Loucy (cell line): ENCODE measurements at regions not wholly inside any gene's neighbourhood (a gene's known extent, or its start where the extent isn't known, plus 50 kb on each side); places are given as distances from the start of the nearest gene placed in this dataset.

Source experiments
- H2AFZ ChIP-seq: fragments of 200-600 bp; sonication (generic); 2 replicates; pipeline ENCODE4 v1.6.0; 2016; ENCODE audit warnings: antibody characterized with exemption, mild to moderate bottlenecking, low read length, moderate library complexity
- H3F3A ChIP-seq: fragments of 200-600 bp; 2 replicates; pipeline ENCODE4 v1.6.0; 2016; ENCODE audit warnings: antibody characterized with exemption, low read depth, mild to moderate bottlenecking
- H3K27me3 ChIP-seq: fragments of 200-600 bp; sonication (generic); 2 replicates; pipeline ENCODE4 v1.6.1; 2014; ENCODE audit warnings: low read length, mild to moderate bottlenecking; ENCODE audit not compliant: insufficient read depth, poor library complexity, severe bottlenecking
- H3K36me3 ChIP-seq: fragments of 200-600 bp; sonication (generic); 2 replicates; pipeline ENCODE4 v1.6.1; 2016; ENCODE audit warnings: low read length; ENCODE audit not compliant: insufficient read depth
- H3K4me1 ChIP-seq: fragments of 200-600 bp; sonication (generic); 2 replicates; pipeline ENCODE4 v1.5.1; 2014; ENCODE audit warnings: low read length, mild to moderate bottlenecking; ENCODE audit not compliant: insufficient read depth, poor library complexity, severe bottlenecking
- H3K4me2 ChIP-seq: fragments of 200-600 bp; sonication (generic); 2 replicates; pipeline ENCODE4 v1.6.0; 2014; ENCODE audit warnings: antibody characterized with exemption, low read length, low read depth, mild to moderate bottlenecking; ENCODE audit not compliant: poor library complexity, severe bottlenecking
- H3K4me3 ChIP-seq: fragments of 200-600 bp; sonication (generic); 2 replicates; pipeline ENCODE4 v1.5.1; 2014; ENCODE audit warnings: low read length, mild to moderate bottlenecking, mixed read lengths; ENCODE audit not compliant: poor library complexity, severe bottlenecking
- H3K79me2 ChIP-seq: fragments of 200-600 bp; sonication (generic); 2 replicates; pipeline ENCODE4 v1.6.1; 2014; ENCODE audit warnings: low read length; ENCODE audit not compliant: insufficient read depth
- H3K9ac ChIP-seq: fragments of 200-600 bp; sonication (generic); 2 replicates; pipeline ENCODE4 v1.6.0; 2014; ENCODE audit warnings: mild to moderate bottlenecking, low read depth, low read length, moderate library complexity; ENCODE audit not compliant: poor library complexity, severe bottlenecking
- H3K9me2 ChIP-seq: fragments of 200-600 bp; sonication (generic); replicated peaks from 2 replicates; pipeline ENCODE4 v1.6.1; 2016; ENCODE audit warnings: low read depth, low read length, mixed read lengths
- H3K9me3 ChIP-seq: fragments of 200-600 bp; sonication (generic); 2 replicates; pipeline ENCODE4 v1.6.1; 2014; ENCODE audit warnings: mild to moderate bottlenecking, antibody characterized with exemption, low read length, low read depth; ENCODE audit not compliant: insufficient read depth
- H4K20me1 ChIP-seq: fragments of 200-600 bp; sonication (generic); 2 replicates; pipeline ENCODE4 v1.6.0; 2014; ENCODE audit warnings: antibody characterized with exemption, low read length, mild to moderate bottlenecking; ENCODE audit not compliant: insufficient read depth, poor library complexity, severe bottlenecking
- CTCF ChIP-seq: fragments of 200-600 bp; sonication (generic); conservative IDR thresholded peaks from 2 replicates; pipeline ENCODE4 v1.5.1; 2014; ENCODE audit warnings: mild to moderate bottlenecking, antibody characterized with exemption, low read length
- EZH2phosphoT487 ChIP-seq: fragments of 200-600 bp; IDR thresholded peaks from 2 replicates; pipeline ENCODE4 v1.6.1; 2018; ENCODE audit warnings: antibody characterized with exemption, mild to moderate bottlenecking, moderate library complexity, borderline replicate concordance

- H3K79me2 ChIP-seq = no peaks in the 10 kb centered on the region
- no peak overlapping the region for H3K4me3 ChIP-seq
- no peaks in the 10 kb centered on the region for H3K36me3 ChIP-seq
- H3K4me2 ChIP-seq = no peak overlapping the region
- H3K27me3 ChIP-seq = no peaks in the 10 kb centered on the region
- no peak overlapping the region for H3K9ac ChIP-seq
- H3K9me2 ChIP-seq = no peaks in the 10 kb centered on the region
- TF ChIP-seq EZH2phosphoT487 (no peak), CTCF (no peak)
- H2AFZ ChIP-seq = no peak overlapping the region
- H3F3A ChIP-seq = no peaks in the 10 kb centered on the region
- no peaks in the 10 kb centered on the region for H3K9me3 ChIP-seq
- H3K4me1 ChIP-seq = peaks cover 5% of the 10 kb centered on the region
- H4K20me1 ChIP-seq = no peaks in the 10 kb centered on the region
Observed at GRCh38 chr2:144935191-144935590, 415.3 kb upstream of the ZEB2 start.

- H3K36me3 ChIP-seq = no peaks in the 10 kb centered on the region
- no peak overlapping the region for H2AFZ ChIP-seq
- no peaks in the 10 kb centered on the region for H3F3A ChIP-seq
- H3K79me2 ChIP-seq = no peaks in the 10 kb centered on the region
- H3K4me2 ChIP-seq = no peak overlapping the region
- no peaks in the 10 kb centered on the region for H4K20me1 ChIP-seq
- no peak overlapping the region for H3K9ac ChIP-seq
- peaks cover 5% of the 10 kb centered on the region for H3K4me1 ChIP-seq
- TF ChIP-seq EZH2phosphoT487 (no peak), CTCF (no peak)
- H3K9me2 ChIP-seq = no peaks in the 10 kb centered on the region
- no peak overlapping the region for H3K4me3 ChIP-seq
- H3K27me3 ChIP-seq = no peaks in the 10 kb centered on the region
- peaks cover 9% of the 10 kb centered on the region; the same call in 1 of the 2 replicates for H3K9me3 ChIP-seq
Observed at GRCh38 chr2:144931960-144932359, 412.0 kb upstream of the ZEB2 start.

- no peaks in the 10 kb centered on the region for H3K79me2 ChIP-seq
- peaks cover 9% of the 10 kb centered on the region; the same call in 1 of the 2 replicates for H3K9me3 ChIP-seq
- no peak overlapping the region for H3K4me3 ChIP-seq
- H4K20me1 ChIP-seq = no peaks in the 10 kb centered on the region
- no peaks in the 10 kb centered on the region for H3K27me3 ChIP-seq
- H3K4me1 ChIP-seq = peaks cover 5% of the 10 kb centered on the region
- no peak overlapping the region for H3K4me2 ChIP-seq
- H3K9me2 ChIP-seq = no peaks in the 10 kb centered on the region
- no peaks in the 10 kb centered on the region for H3F3A ChIP-seq
- no peaks in the 10 kb centered on the region for H3K36me3 ChIP-seq
- H2AFZ ChIP-seq = no peak overlapping the region
- no peak overlapping the region for H3K9ac ChIP-seq
- no peak for TF ChIP-seq EZH2phosphoT487
- no peak for TF ChIP-seq CTCF
Observed at GRCh38 chr2:144931480-144931879, 411.6 kb upstream of the ZEB2 start.
